SK-N-SH treated with all-trans-retinoic acid at 6 μM for 48 hours (cell line): ENCODE measurements at regions not wholly inside any gene's neighbourhood (a gene's known extent, or its start where the extent isn't known, plus 50 kb on each side); places are given as distances from the start of the nearest gene placed in this dataset.

Experiments
- ISL1 ChIP-seq: fragments of 250-450 bp; sonication (Bioruptor Pico); IDR thresholded peaks from 2 replicates; pipeline ENCODE4 v2.1.2; 2022; ENCODE audit warnings: mild to moderate bottlenecking, moderate library complexity
- RARB ChIP-seq: fragments of 250-450 bp; sonication (Bioruptor Pico); IDR thresholded peaks from 2 replicates; pipeline ENCODE4 v1.8.0; 2021; ENCODE audit warnings: mild to moderate bottlenecking, moderate library complexity
- ZNF70 ChIP-seq: fragments of 450-650 bp; formaldehyde crosslinking; IDR thresholded peaks from 2 replicates; pipeline ENCODE4 v1.5.0; 2020; ENCODE audit warnings: mild to moderate bottlenecking, moderate library complexity
- ZNF8 ChIP-seq: fragments of 450-650 bp; formaldehyde crosslinking; IDR thresholded peaks from 2 replicates; pipeline ENCODE4 v1.5.0; 2020; ENCODE audit warnings: mild to moderate bottlenecking, moderate library complexity
- TF ChIP-seq, protein P1 (sequence below): fragments of 250-450 bp; sonication (Bioruptor Pico); IDR thresholded peaks from 2 replicates; pipeline ENCODE4 v1.5.0; 2020; ENCODE audit warnings: mild to moderate bottlenecking, moderate library complexity

DNA sequence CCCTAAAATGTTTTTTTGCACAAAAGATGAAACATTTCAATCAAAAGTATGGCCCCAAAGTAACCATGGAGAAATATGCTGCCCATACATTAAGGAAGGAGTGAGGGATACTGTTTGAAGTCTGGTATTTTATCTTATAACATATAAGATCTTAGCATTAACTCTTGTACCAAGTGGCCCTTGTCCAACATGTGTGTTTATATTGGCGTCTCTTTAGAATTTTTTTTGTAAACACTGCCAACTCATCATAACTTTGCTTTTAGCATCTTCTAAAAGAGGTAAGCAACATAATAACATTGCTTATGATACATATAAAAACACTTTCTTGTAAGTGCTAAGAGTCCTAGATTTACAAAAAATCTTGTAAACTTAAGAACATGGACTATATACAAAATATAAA, 419.7 kb downstream of the ADAMTS20 start:
- TF ChIP-seq RARB (CRISPR knock-in tag) (no peak), ZNF8 (no peak), ISL1 (CRISPR knock-in tag) (no peak), ZNF70 (CRISPR knock-in tag) (no peak)
- TF ChIP-seq, protein P1, sequence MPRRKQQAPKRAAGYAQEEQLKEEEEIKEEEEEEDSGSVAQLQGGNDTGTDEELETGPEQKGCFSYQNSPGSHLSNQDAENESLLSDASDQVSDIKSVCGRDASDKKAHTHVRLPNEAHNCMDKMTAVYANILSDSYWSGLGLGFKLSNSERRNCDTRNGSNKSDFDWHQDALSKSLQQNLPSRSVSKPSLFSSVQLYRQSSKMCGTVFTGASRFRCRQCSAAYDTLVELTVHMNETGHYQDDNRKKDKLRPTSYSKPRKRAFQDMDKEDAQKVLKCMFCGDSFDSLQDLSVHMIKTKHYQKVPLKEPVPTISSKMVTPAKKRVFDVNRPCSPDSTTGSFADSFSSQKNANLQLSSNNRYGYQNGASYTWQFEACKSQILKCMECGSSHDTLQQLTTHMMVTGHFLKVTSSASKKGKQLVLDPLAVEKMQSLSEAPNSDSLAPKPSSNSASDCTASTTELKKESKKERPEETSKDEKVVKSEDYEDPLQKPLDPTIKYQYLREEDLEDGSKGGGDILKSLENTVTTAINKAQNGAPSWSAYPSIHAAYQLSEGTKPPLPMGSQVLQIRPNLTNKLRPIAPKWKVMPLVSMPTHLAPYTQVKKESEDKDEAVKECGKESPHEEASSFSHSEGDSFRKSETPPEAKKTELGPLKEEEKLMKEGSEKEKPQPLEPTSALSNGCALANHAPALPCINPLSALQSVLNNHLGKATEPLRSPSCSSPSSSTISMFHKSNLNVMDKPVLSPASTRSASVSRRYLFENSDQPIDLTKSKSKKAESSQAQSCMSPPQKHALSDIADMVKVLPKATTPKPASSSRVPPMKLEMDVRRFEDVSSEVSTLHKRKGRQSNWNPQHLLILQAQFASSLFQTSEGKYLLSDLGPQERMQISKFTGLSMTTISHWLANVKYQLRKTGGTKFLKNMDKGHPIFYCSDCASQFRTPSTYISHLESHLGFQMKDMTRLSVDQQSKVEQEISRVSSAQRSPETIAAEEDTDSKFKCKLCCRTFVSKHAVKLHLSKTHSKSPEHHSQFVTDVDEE, result no peak
